CD4-positive, alpha-beta T cell (primary cell): ENCODE measurements at regions not wholly inside any gene's neighbourhood (a gene's known extent, or its start where the extent isn't known, plus 50 kb on each side); places are given as distances from the start of the nearest gene placed in this dataset.

Source experiments
- ATAC-seq: fragments of 200-7000 bp; cut with Tn5 transposase; one replicate; pipeline ENCODE4 v1.10.0; 2022; ENCODE audit warnings: mild to moderate bottlenecking; ENCODE audit not compliant: poor library complexity
- CTCF ChIA-PET: fragments of 350-600 bp; sonication (Branson Sonifier 250); formaldehyde crosslinking; loops from one replicate; lab custom pipeline; 2021; ENCODE audit warnings: antibody characterized with exemption, inconsistent platforms; lab: Charles Lee
- POLR2A ChIA-PET: fragments of 350-600 bp; sonication (Branson Sonifier 250); formaldehyde crosslinking; loops from one replicate; lab custom pipeline; 2021; ENCODE audit warnings: antibody characterized with exemption, inconsistent platforms; lab: Charles Lee
- DNase-seq, 14 experiments: peaks; one replicate each; pipeline ENCODE4 v3.0.0-alpha.2; 2013 to 2020; ENCODE audit warnings: mixed read lengths in 2 of 14
- H3K27ac ChIP-seq, 2 donors: one replicate each; pipeline versions ENCODE4 v1.5.1 to v1.7.0; 2013; ENCODE audit warnings: low read length in 2 of 2, low read depth in 1 of 2, mild to moderate bottlenecking in 1 of 2
- H3K27me3 ChIP-seq, 2 experiments: 1 replicate in 1 of 2; 2 replicates in 1 of 2; pipeline versions ENCODE4 v1.6.1 to v1.7.0; 2013; ENCODE audit warnings: low read length in 2 of 2, control low read depth in 1 of 2, mild to moderate bottlenecking in 1 of 2, moderate library complexity in 1 of 2; ENCODE audit not compliant: insufficient read depth in 2 of 2, control insufficient read depth in 1 of 2
- H3K36me3 ChIP-seq: one replicate; pipeline ENCODE4 v1.6.1; 2013; ENCODE audit warnings: low read length, control low read depth; ENCODE audit not compliant: insufficient read depth
- H3K4me1 ChIP-seq: one replicate; pipeline ENCODE4 v1.6.1; 2013; ENCODE audit warnings: low read length, control low read depth; ENCODE audit not compliant: insufficient read depth
- H3K4me3 ChIP-seq: one replicate; pipeline ENCODE4 v1.5.1; 2013; ENCODE audit warnings: mild to moderate bottlenecking, low read length, moderate library complexity
- H3K9me3 ChIP-seq, 2 experiments: 1 replicate in 1 of 2; 2 replicates in 1 of 2; pipeline versions ENCODE4 v1.6.1 to v1.7.0; 2013; ENCODE audit warnings: low read length in 2 of 2, mild to moderate bottlenecking in 2 of 2, control low read depth in 1 of 2, moderate library complexity in 1 of 2; ENCODE audit not compliant: control insufficient read depth in 1 of 2, insufficient read depth in 1 of 2
- H3K27ac Mint-ChIP-seq: one replicate; pipeline ENCODE4 v1.8.0; 2020; ENCODE audit warnings: mixed read lengths
- H3K27me3 Mint-ChIP-seq: one replicate; pipeline ENCODE4 v1.8.0; 2021; ENCODE audit warnings: mixed read lengths
- H3K36me3 Mint-ChIP-seq: one replicate; pipeline ENCODE4 v1.8.0; 2021; ENCODE audit warnings: low read depth, mixed read lengths
- H3K4me1 Mint-ChIP-seq: one replicate; pipeline ENCODE4 v1.8.0; 2021; ENCODE audit warnings: low read depth, mixed read lengths
- H3K4me3 Mint-ChIP-seq: one replicate; pipeline ENCODE4 v1.8.0; 2020; ENCODE audit warnings: mild to moderate bottlenecking, mixed read lengths
- H3K9me3 Mint-ChIP-seq: one replicate; pipeline ENCODE4 v1.8.0; 2020; ENCODE audit warnings: mixed read lengths
- intact Hi-C, 2 experiments: fragments of 100-400 bp; cut with DNase I in 1 of 2; cut with micrococcal nuclease in 1 of 2; formaldehyde crosslinking; loops; one replicate each; pipeline versions ENCODE4 v1.15.1 to v1.9.0; 2023 to 2025; cut with DNase I, micrococcal nuclease
- TF ChIP-seq, protein P1 (sequence below): fragments of 200-600 bp; IDR thresholded peaks from one replicate; pipeline ENCODE4 v1.8.0; 2022; ENCODE audit warnings: antibody characterized with exemption, mild to moderate bottlenecking

- Histone ChIP-seq H3K36me3 (no peaks in the 10 kb centered on the region), H3K4me3 (no peak overlapping the region), H3K9me3 (no peaks in the 10 kb centered on the region), H3K4me1 (no peaks in the 10 kb centered on the region), H3K27ac (no peak overlapping the region), H3K27me3 (peaks cover 0 to 9% of the 10 kb centered on the region in 2 experiments)
- Mint-ChIP-seq H3K4me1 (no peaks in the 10 kb centered on the region), H3K9me3 (no peaks in the 10 kb centered on the region), H3K36me3 (no peaks in the 10 kb centered on the region), H3K4me3 (no peak overlapping the region), H3K27me3 (peaks cover 28% of the 10 kb centered on the region), H3K27ac (no peak overlapping the region)
- DNase-seq (no peak), ATAC-seq (no peak)
- ChIA-PET CTCF (no interaction called here), POLR2A (interaction anchor here (0.6 kb wide), 1 partner anchor 1517 kb away, joined by 3 read pairs; no protein-coding TSS in a partner anchor)
- TF ChIP-seq, protein P1, sequence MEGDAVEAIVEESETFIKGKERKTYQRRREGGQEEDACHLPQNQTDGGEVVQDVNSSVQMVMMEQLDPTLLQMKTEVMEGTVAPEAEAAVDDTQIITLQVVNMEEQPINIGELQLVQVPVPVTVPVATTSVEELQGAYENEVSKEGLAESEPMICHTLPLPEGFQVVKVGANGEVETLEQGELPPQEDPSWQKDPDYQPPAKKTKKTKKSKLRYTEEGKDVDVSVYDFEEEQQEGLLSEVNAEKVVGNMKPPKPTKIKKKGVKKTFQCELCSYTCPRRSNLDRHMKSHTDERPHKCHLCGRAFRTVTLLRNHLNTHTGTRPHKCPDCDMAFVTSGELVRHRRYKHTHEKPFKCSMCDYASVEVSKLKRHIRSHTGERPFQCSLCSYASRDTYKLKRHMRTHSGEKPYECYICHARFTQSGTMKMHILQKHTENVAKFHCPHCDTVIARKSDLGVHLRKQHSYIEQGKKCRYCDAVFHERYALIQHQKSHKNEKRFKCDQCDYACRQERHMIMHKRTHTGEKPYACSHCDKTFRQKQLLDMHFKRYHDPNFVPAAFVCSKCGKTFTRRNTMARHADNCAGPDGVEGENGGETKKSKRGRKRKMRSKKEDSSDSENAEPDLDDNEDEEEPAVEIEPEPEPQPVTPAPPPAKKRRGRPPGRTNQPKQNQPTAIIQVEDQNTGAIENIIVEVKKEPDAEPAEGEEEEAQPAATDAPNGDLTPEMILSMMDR = no peak
- intact Hi-C loops = no loop called here
Measured at GRCh38 chr12:30813525-30814294, 59.0 kb upstream of the CAPRIN2 start.

- no peaks in the 10 kb centered on the region for H3K36me3 Mint-ChIP-seq
- intact Hi-C loops = no loop called here
- no peaks in the 10 kb centered on the region for H3K4me1 Mint-ChIP-seq
- CTCF ChIA-PET = no interaction called here
- TF ChIP-seq, protein P1 = no peak
- H3K27ac Mint-ChIP-seq = no peak overlapping the region
- H3K27me3 ChIP-seq = peaks cover 0 to 6% of the 10 kb centered on the region in 2 experiments
- H3K9me3 Mint-ChIP-seq = no peaks in the 10 kb centered on the region
- ATAC-seq = no peak
- H3K27me3 Mint-ChIP-seq = peaks cover 24% of the 10 kb centered on the region
- POLR2A ChIA-PET = no interaction called here
- DNase-seq = no peak
- H3K36me3 ChIP-seq = no peaks in the 10 kb centered on the region
- H3K4me3 Mint-ChIP-seq = no peak overlapping the region
- no peak overlapping the region for H3K4me3 ChIP-seq
- no peak overlapping the region for H3K27ac ChIP-seq
- no peaks in the 10 kb centered on the region for H3K9me3 ChIP-seq
- H3K4me1 ChIP-seq = peaks cover 4% of the 10 kb centered on the region
Measured at GRCh38 chr12:30811966-30812365, 57.2 kb upstream of the CAPRIN2 start.

DNA sequence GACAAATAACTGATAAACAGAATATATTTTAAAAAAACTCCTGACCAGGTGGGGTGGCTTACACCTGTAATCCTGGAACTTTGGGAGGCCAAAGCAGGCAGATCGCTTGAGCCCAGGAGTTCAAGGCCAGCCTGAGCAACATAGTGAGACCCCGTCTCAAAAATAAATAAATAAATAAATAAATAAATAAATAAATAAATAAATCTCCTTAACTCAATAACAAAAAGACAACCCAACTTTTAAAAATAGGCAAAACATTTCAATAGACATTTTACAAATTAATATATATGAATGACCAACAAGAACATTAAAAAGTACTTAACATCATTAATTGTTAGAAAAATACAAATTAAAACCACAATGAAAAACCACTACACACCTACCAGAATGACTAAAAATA is 56.2 kb upstream of the CAPRIN2 start:
- CTCF ChIA-PET = no interaction called here
- intact Hi-C loops = no loop called here
- H3K27ac Mint-ChIP-seq = no peak overlapping the region

More for the DNA sequence above, 56.2 kb upstream of the CAPRIN2 start:
- TF ChIP-seq, protein P1 = no peak
- Histone ChIP-seq H3K36me3 (no peaks in the 10 kb centered on the region), H3K9me3 (no peaks in the 10 kb centered on the region), H3K4me1 (peaks cover 4% of the 10 kb centered on the region), H3K27me3 (no peaks in the 10 kb centered on the region), H3K4me3 (no peak overlapping the region), H3K27ac (no peak overlapping the region)
- DNase-seq = no peak
- POLR2A ChIA-PET = no interaction called here
- Mint-ChIP-seq H3K4me1 (no peaks in the 10 kb centered on the region), H3K36me3 (no peaks in the 10 kb centered on the region), H3K9me3 (no peaks in the 10 kb centered on the region), H3K4me3 (no peak overlapping the region), H3K27me3 (peaks cover 18% of the 10 kb centered on the region)
- no peak for ATAC-seq
